NCI-H1417 treated with DMSO at 0.1 percent for 48 hours (cell line): ENCODE measurements at regions not wholly inside any gene's neighbourhood (a gene's known extent, or its start where the extent isn't known, plus 50 kb on each side); places are given as distances from the start of the nearest gene placed in this dataset.

Source experiments
- DNase-seq: peaks from one replicate; lab custom pipeline; 2025; lab: John Stamatoyannopoulos, UW

DNA sequence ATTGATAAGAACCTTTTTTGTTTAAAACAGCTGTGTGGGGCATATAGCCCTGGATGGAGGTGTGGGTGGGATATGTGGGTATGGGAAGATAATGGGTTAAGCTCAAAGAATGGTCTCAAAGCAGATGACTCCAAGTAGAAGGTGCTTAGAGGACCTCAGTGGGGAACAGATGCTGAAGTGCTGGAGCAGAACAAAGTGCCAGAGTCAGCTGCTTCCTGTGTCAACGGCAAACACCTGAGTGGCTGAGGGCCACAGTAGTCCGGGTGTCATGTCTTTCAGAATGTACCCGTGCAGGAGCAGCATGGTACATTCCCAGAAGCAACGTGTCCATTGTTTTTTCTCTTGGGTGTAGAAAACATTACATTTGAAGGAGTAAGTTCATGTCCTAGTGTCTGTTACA is 210.6 kb downstream of the CCNG2 start:
- no peak for DNase-seq

GRCh38 chr4:77372375-77372774 is 215.4 kb downstream of the CCNG2 start:
- DNase-seq: no peak

GRCh38 chr4:77375866-77376607 is 219.0 kb downstream of the CCNG2 start:
- no peak for DNase-seq

DNA sequence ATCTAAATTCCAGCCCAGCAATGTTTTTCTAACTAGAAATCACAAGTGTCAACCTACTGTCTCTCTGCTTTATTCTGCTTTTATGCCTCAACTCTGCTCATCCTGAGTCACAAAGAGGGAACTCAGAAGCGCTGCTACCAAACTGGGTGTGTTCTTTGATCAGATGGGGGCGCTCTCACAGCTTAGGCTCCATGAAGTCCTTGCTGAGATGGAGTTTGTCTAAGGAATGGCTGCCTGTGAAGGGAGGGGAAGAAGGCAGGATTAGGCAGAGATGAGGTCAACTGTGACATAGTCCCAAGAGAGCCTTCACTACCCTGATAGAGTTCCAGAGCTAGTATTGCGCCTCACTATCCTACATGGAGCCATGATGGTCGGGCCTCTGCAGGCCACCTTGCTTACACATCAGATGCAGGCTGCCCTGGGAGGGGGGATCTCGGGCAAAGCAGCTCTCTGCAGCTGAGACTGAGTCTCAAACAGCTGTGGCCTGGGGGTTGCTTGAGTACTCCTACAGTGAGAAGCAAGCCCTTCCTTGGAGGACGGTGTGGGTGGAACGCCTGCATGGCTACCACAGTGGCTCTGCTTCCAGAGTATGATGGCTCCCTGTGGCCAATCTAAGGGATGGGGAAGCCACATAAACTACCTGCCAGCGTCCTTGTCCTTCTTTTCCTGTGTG is 219.9 kb downstream of the CCNG2 start:
- DNase-seq: no peak

DNA sequence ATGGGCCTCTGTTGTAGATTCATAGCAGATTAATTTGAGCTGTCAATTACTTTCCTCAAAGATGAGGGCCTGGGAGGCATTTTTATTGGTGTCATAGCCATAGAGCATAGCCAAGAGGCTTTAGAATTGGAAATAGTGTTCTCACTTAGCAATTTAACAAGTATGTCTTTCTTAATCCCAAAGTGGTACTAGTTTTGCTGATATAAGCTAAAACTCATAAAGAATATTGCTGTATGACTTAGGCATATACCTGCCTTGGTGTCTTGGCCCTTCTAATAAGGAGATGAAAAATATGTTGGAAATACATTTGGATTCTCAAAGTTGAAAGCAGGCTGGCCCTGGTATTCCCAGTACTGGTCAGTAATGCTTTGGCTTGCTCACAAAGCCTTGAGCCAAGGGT is 221.5 kb upstream of the CXCL13 start:
- no peak for DNase-seq

DNA sequence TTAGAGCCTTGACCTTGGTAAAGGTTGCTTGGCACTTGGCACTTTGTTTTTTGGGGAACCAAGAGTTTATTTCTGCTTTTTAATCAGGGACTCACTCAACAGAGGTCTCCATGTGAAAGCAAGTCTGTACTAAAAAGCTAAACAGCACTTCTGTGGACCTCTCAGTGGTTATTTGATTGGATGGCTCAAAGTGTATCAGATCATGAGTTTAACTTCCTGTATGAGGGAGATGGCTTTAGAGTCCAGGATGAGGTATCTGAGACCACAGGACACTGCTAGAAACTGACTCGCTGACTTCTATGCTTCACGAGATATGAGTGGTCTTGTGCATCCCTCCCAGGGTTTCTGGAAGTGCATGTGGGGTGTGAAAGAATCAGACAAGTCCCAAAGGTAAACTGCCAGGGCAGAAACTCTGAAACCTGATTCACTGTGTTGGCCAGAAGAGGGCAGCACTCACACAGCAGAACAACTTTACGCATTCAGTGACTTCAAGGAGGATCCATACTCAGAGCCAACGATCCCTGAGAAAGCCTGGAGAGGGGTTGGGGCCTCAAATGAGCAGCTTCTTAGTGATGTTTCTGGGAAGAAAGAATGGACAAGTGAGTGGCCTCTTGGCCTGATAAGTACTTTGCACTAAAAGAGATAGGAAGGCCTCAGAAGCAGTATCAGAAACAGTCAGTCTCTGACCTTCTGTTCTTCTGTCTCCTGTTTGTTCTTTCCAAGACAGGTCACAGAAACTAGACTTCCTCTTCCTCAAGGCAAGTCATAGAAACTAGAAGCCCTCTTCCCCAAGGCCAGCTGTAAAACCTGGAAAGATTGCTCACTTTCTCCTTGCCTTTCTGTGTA is 220.3 kb upstream of the CXCL13 start:
- no peak for DNase-seq

GRCh38 chr4:77393996-77394395 is 211.6 kb upstream of the CXCL13 start:
- no peak for DNase-seq

DNA sequence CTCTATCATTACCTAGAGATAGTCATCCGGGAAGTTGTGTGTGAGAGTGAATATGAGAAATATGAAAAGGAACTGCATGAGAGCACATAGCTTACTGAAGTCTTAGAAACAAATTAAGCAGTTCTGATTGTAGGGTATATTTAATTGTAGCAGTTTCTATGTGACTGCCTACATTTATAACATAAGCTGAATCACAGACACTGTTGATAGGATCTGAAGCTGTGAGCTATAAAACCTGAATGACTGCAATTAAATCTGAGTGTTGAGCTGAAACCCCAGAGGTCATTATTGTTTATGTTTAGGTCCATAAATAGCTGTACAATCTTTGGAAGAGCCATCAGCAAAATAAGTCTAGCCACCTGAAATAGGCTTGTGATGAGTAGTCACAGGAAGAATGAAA is 210.1 kb upstream of the CXCL13 start:
- no peak for DNase-seq

GRCh38 chr4:77398256-77398655 is 207.4 kb upstream of the CXCL13 start:
- DNase-seq: no peak

GRCh38 chr4:77399831-77400230 is 205.8 kb upstream of the CXCL13 start:
- DNase-seq: no peak

DNA sequence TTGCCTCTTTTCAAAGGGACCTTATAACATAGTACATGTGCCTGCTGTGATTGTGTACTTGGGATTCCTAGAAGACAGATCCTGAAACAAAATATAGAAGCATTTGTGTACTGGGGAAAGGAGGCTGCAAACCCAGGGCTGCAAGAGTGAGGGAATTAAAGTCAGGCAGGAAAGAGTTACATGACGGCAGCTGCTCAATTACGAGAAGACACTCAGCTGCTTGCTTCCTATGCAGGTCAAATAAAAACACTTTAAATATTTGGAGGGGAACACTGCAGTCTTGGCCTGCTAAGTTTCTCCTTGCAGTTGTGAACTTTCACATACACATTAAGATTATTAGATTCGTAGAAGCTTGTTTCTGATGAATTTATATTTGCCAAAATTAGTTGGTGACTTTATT is 191.9 kb upstream of the CXCL13 start:
- DNase-seq: no peak

DNA sequence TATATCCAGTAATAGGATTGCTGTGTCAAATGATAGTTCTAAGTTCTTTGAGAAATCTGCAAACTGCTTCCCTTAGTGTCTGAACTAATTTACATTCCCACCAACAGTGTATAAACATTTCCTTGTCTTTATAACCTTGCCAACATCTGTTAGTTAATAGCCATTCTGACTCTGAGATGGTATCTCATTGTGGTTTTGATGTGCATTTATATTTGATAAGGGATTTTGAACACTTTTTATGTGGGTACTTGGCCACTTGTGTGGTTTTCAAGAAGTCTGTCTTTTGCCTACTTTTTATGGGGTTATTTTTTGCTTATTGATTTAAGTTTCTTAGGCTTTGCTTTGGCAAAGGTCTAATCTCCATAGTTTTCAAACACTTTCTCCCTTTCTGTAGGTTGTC is 189.9 kb upstream of the CXCL13 start:
- no peak for DNase-seq

GRCh38 chr4:77418333-77418732 is 187.3 kb upstream of the CXCL13 start:
- no peak for DNase-seq

- DNase-seq: no peak
These were observed 174.8 kb upstream of the CXCL13 start for GRCh38 chr4:77430847-77431246.

DNA sequence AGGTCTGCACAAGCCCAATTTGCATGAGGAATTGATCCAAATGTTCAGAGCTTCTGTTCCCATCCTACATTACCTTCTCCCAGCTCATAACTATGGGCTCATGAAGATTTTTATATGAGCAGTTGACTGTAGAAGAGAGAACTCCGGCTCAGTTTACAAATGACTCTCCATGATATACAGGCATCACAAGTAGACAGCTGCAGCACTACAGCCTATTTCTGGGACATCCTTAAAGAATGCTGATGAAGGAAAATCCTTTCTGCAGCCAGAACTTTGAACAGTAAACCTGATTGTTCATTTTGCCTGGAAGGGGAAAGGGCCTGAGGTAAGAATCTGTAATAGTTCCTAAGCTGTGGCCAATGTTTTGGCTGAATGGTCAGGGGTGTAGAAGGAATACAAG is 174.1 kb upstream of the CXCL13 start:
- DNase-seq: no peak

DNA sequence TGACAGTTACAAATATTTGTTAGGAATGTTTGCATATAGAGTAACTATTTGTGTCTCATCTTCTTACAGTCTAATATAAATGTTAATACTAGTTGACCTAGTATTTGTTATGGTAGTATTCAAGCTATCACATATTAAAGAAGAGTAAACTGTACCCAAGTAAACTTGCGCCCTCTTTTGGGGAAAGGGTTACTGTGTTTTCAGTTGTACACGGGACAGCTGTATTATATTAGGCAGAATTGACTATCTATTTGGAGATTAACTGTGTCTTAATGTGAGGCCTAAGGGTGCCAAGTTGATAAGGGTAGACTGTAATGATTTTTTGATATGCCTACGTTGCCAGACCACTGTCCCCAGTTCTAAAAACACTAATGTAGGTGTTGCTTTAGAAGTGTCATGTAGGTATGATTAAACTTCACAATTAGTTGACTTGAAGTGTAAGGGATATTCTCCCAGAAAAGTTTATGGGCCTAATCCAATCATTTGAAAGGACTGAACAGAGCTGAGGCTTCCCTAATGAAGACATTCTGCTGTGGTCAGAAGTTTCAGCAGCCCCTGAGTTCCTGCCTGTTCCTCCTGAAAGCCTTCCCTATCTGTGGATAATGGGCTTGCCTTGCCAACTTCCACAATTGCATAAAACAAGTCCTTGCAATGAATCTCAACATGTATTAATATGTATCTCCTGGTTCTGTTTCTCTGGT is 172.8 kb upstream of the CXCL13 start:
- no peak for DNase-seq

DNA sequence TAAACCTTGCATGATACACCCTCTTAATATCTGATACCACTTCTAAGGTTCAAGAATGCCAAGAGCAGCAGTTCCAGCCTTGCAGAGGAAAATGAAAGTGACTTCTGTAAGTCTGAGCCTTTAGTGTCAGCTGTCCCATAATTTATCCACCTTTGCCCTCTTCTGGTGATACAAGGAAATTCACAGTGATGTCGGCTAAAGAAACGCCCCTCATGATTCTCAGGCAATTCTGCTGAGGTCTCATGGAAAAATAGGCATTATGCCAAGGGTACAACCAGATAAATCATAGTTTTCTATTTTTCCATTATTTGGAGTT is 172.2 kb upstream of the CXCL13 start:
- no peak for DNase-seq

DNA sequence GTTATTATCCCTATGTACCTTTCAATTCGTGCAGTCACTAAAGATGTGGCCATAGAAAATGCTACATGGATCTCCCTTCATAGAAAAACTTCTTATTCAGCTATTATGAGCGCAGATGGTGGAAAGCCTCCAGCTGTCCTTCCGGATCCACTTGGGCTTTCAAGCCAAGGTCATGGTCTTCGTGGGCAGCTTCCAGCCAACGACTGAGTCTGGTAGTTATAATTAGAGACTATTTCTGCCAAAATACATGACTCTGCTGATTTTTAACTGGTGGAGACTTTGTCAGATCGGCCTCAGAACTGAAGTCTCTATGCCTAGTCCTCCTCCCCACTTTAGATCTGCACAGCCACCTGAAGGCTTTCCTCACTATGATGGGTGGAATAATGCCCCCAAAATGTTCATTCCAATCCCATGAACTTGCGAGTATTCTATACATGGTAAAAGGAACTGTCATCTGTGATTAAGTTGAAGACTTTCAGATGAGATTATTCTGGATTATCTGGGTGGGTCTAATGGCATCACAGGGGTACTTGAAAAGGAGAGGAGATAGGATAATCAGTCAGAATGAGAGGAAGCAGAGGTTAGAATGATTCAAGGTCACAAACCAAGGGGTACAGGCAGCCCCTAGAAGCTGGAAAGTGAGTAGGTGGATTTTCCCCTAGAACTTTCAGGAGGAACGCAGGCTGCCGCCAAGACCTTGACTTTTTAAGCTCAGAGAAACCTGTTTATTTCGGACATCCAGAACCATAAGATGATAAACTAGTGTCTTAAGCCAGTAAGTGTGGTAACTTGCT is 171.1 kb upstream of the CXCL13 start:
- no peak for DNase-seq

- DNase-seq: no peak
These were observed 168.5 kb upstream of the CXCL13 start for GRCh38 chr4:77437079-77437478.

DNA sequence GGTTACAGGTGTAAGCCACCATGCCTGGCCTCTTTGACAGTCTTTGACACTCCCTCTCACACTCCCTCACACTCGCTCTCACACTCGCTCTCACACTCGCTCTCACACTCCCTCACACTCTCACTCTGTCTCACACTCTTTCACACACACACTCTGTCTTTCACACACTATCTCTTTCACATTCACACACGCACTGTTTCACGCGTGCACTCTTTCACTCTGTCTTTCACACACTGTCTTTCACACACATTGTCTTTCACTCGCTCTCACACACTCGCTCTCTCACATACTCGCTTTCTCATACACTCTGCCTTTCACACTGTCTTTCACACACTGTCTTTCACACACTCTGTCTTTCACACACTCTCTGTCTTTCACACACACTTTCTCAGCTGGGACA is 167.1 kb upstream of the CXCL13 start:
- no peak for DNase-seq

DNA sequence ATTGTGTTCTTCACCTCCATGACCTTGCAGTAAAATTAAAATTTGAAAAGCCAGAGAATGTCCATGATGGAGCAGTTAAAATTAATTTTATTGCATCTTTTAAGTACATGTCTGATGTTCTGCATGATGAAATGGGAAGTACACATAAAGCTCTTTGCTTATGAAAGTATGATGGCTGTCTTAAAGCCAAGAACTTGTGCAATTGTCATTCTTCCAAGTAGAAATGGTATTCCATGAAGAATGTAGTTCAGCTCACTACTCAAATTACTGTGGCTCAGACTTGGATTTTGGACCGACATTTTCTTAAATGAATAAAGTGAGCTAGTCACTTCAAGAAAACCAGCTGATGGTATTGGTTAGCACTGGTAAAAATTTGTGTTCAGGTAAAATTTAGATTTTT is 161.7 kb upstream of the CXCL13 start:
- DNase-seq: no peak

- no peak for DNase-seq
These were observed 159.8 kb upstream of the CXCL13 start for GRCh38 chr4:77445823-77446222.
